DND-41 (cell line): ENCODE measurements at regions not wholly inside any gene's neighbourhood (a gene's known extent, or its start where the extent isn't known, plus 50 kb on each side); places are given as distances from the start of the nearest gene placed in this dataset.

Experiments used
- ATAC-seq: fragments of 200-7000 bp; cut with Tn5 transposase; 3 replicates; pipeline ENCODE4 v1.9.1; 2021; ENCODE audit warnings: low read depth; ENCODE audit not compliant: insufficient read depth
- DNase-seq: peaks from one replicate; pipeline ENCODE4 v3.0.0-alpha.2; 2020
- H2AFZ ChIP-seq: 2 replicates; pipeline ENCODE4 v1.6.0; 2012; ENCODE audit warnings: low read depth, low read length
- H3K27ac ChIP-seq: 2 replicates; pipeline ENCODE4 v1.5.1; 2012; ENCODE audit warnings: low read length, inconsistent platforms
- H3K27me3 ChIP-seq: fragments of 200-600 bp; sonication (generic); 2 replicates; pipeline ENCODE4 v1.6.0; 2012; ENCODE audit warnings: low read length, mild to moderate bottlenecking, inconsistent platforms; ENCODE audit not compliant: insufficient read depth, poor library complexity
- H3K36me3 ChIP-seq: 2 replicates; pipeline ENCODE4 v1.5.1; 2012; ENCODE audit warnings: low read length, inconsistent platforms; ENCODE audit not compliant: insufficient read depth
- H3K4me1 ChIP-seq: 2 replicates; pipeline ENCODE4 v1.5.1; 2012; ENCODE audit warnings: mild to moderate bottlenecking, low read length; ENCODE audit not compliant: insufficient read depth
- H3K4me2 ChIP-seq: 2 replicates; pipeline ENCODE4 v1.6.0; 2012; ENCODE audit warnings: mild to moderate bottlenecking, moderate library complexity, low read length, inconsistent platforms; ENCODE audit not compliant: insufficient read depth
- H3K4me3 ChIP-seq, 2 experiments: fragments of 200-600 bp in 1 of 2; shearing (Covaris generic) in 1 of 2; 2 replicates each; pipeline ENCODE4 v1.5.1; 2012 to 2016; ENCODE audit warnings: inconsistent platforms in 2 of 2, low read length in 2 of 2, mild to moderate bottlenecking in 2 of 2, low read depth in 1 of 2, moderate library complexity in 1 of 2
- H3K79me2 ChIP-seq: 2 replicates; pipeline ENCODE4 v1.6.0; 2012; ENCODE audit warnings: low read length, inconsistent platforms; ENCODE audit not compliant: insufficient read depth
- H3K9ac ChIP-seq: 2 replicates; pipeline ENCODE4 v1.6.0; 2012; ENCODE audit warnings: low read depth, mild to moderate bottlenecking, inconsistent platforms, low read length, moderate library complexity
- H3K9me3 ChIP-seq: 2 replicates; pipeline ENCODE4 v1.5.1; 2012; ENCODE audit warnings: low read length, moderate library complexity, mild to moderate bottlenecking, inconsistent platforms; ENCODE audit not compliant: insufficient read depth, severe bottlenecking
- H4K20me1 ChIP-seq: 2 replicates; pipeline ENCODE4 v1.6.0; 2012; ENCODE audit warnings: low read length; ENCODE audit not compliant: insufficient read depth
- CTCF ChIP-seq: IDR thresholded peaks from 2 replicates; pipeline ENCODE4 v1.5.1; 2012; ENCODE audit warnings: borderline replicate concordance, low read length, moderate library complexity, mild to moderate bottlenecking; ENCODE audit not compliant: poor library complexity, severe bottlenecking; ENCODE audit errors: extremely low read depth
- EZH2 ChIP-seq: IDR thresholded peaks from 3 replicates; pipeline ENCODE4 v1.6.1; 2012; ENCODE audit warnings: borderline replicate concordance, low read depth, mild to moderate bottlenecking, moderate library complexity, low read length, inconsistent platforms; ENCODE audit not compliant: severe bottlenecking

DNA sequence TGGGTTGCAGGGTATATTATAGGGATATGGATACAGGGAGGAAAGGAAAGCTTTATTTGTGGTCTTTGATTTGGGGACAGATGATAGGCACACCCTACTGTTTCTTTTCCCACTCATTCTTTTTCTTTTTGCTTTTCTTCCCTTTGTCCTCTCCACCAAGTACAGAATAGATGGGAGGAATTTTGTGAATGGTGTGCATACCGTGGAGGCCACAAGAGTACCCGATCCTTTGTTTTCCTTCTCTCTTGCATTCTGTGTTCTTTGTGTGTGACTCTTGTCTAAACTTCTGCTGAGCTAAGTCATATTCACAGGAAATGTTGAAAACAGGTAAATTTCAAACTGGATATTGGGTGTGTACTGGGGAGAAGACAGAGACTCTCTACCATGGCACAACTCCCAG is 321.4 kb upstream of the SLC8A1 start:
- no peak for TF ChIP-seq EZH2
- TF ChIP-seq CTCF, result no peak
- Histone ChIP-seq H3K79me2 (no peaks in the 10 kb centered on the region), H3K27ac (no peak overlapping the region), H3K4me3 (no peak overlapping the region), H3K9me3 (no peaks in the 10 kb centered on the region), H2AFZ (no peak overlapping the region; the same call in 1 of the 2 replicates), H3K4me1 (no peaks in the 10 kb centered on the region), H3K27me3 (no peaks in the 10 kb centered on the region), H3K36me3 (no peaks in the 10 kb centered on the region), H4K20me1 (no peaks in the 10 kb centered on the region), H3K4me2 (no peak overlapping the region), H3K9ac (no peak overlapping the region)
- ATAC-seq (no peak), DNase-seq (no peak)

GRCh38 chr2:40783704-40784103 is 331.8 kb upstream of the SLC8A1 start:
- Histone ChIP-seq H2AFZ (no peak overlapping the region), H3K9me3 (no peaks in the 10 kb centered on the region), H3K4me2 (no peak overlapping the region), H4K20me1 (no peaks in the 10 kb centered on the region), H3K79me2 (no peaks in the 10 kb centered on the region), H3K36me3 (no peaks in the 10 kb centered on the region), H3K27me3 (no peaks in the 10 kb centered on the region), H3K4me1 (no peaks in the 10 kb centered on the region), H3K9ac (no peak overlapping the region), H3K4me3 (no peak overlapping the region), H3K27ac (no peak overlapping the region)
- DNase-seq (no peak), ATAC-seq (no peak)
- TF ChIP-seq CTCF, result no peak
- no peak for TF ChIP-seq EZH2

DNA sequence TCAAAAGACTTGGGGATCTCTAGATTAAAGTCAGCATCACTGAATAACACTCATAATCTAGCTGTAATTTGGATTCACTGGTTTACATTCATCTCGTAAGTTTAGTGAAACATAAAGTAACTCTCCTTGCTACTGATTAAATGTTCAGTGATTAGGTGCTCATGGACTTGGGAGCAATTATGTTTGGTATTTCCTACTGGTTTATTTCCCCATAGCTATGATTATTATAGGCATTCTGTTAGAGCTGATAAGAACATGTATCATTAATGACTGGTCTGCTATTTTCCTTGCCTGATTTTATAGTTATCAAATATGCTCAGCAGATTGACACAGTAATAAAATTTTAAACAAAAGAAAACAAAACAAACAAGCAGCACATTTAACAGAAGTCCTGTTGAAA is 334.7 kb upstream of the SLC8A1 start:
- H3K36me3 ChIP-seq, result no peaks in the 10 kb centered on the region
- H3K4me1 ChIP-seq, result peaks cover 4% of the 10 kb centered on the region
- H3K79me2 ChIP-seq, result no peaks in the 10 kb centered on the region
- ATAC-seq, result no peak
- H3K9me3 ChIP-seq, result no peaks in the 10 kb centered on the region
- H3K4me2 ChIP-seq, result no peak overlapping the region
- H3K9ac ChIP-seq, result no peak overlapping the region
- no peak for DNase-seq
- H3K4me3 ChIP-seq, result no peak overlapping the region
- H3K27me3 ChIP-seq, result no peaks in the 10 kb centered on the region
- TF ChIP-seq CTCF (no peak), EZH2 (no peak)
- no peak overlapping the region for H2AFZ ChIP-seq
- no peak overlapping the region for H3K27ac ChIP-seq
- no peaks in the 10 kb centered on the region for H4K20me1 ChIP-seq

DNA sequence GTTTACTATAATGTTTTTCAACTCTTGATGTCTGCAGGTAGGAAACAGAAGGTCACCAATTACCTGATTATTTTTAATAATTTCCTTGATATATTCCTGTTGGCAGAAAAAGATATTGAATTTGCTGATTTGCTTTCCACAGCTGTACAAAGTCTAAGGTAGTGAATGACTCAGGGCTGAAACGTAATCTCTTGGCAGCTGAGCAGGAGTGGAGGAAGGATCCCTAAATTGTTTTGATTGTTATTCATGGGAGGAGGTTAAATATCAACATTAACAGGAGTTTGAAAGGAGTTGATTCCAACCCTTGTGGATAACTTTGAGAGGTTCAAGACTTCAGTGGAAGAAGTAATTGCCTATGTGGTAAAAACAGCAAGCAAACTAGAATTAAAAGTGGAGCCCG is 345.2 kb upstream of the SLC8A1 start:
- no peaks in the 10 kb centered on the region for H3K4me1 ChIP-seq
- H3K79me2 ChIP-seq, result no peaks in the 10 kb centered on the region
- H3K27me3 ChIP-seq, result no peaks in the 10 kb centered on the region
- no peak overlapping the region for H2AFZ ChIP-seq
- H4K20me1 ChIP-seq, result no peaks in the 10 kb centered on the region
- no peaks in the 10 kb centered on the region for H3K9me3 ChIP-seq
- H3K36me3 ChIP-seq, result no peaks in the 10 kb centered on the region
- ATAC-seq (no peak), DNase-seq (no peak)
- no peak overlapping the region for H3K4me2 ChIP-seq
- H3K4me3 ChIP-seq, result no peak overlapping the region
- TF ChIP-seq EZH2, result no peak
- no peak for TF ChIP-seq CTCF
- H3K9ac ChIP-seq, result no peak overlapping the region
- no peak overlapping the region for H3K27ac ChIP-seq
